ENCODE measurements at regions not wholly inside any gene's neighbourhood (a gene's known extent, or its start where the extent isn't known, plus 50 kb on each side); places are given as distances from the start of the nearest gene placed in this dataset.

- TF ChIP-seq SP1 (CRISPR knock-in tag; conservative IDR thresholded peaks at IDR 0.05), result no peak
- TF ChIP-seq, protein P1, sequence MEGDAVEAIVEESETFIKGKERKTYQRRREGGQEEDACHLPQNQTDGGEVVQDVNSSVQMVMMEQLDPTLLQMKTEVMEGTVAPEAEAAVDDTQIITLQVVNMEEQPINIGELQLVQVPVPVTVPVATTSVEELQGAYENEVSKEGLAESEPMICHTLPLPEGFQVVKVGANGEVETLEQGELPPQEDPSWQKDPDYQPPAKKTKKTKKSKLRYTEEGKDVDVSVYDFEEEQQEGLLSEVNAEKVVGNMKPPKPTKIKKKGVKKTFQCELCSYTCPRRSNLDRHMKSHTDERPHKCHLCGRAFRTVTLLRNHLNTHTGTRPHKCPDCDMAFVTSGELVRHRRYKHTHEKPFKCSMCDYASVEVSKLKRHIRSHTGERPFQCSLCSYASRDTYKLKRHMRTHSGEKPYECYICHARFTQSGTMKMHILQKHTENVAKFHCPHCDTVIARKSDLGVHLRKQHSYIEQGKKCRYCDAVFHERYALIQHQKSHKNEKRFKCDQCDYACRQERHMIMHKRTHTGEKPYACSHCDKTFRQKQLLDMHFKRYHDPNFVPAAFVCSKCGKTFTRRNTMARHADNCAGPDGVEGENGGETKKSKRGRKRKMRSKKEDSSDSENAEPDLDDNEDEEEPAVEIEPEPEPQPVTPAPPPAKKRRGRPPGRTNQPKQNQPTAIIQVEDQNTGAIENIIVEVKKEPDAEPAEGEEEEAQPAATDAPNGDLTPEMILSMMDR (IDR thresholded peaks at IDR 0.05), result no peak
- TF ChIP-seq PREB (CRISPR knock-in tag; IDR thresholded peaks at IDR 0.05; ENCODE audit: borderline replicate concordance), result no peak
- no peak for TF ChIP-seq CREM (CRISPR knock-in tag; IDR thresholded peaks at IDR 0.05)
Measured at GRCh38 chr13:78827471-78827870, 168.5 kb upstream of the OBI1 start.
